Astrocyte (in vitro differentiated cells and primary cell): ENCODE measurements at regions not wholly inside any gene's neighbourhood (a gene's known extent, or its start where the extent isn't known, plus 50 kb on each side); places are given as distances from the start of the nearest gene placed in this dataset.

Experiments used
- DNase-seq: peaks from one replicate; pipeline ENCODE4 v3.0.0-alpha.2; 2010; ENCODE audit warnings: low read depth
- FAIRE-seq: peaks from 2 replicates; lab custom pipeline; 2011; peaks lifted over from hg19 to GRCh38; lab: Jason Lieb, UNC
- H2AFZ ChIP-seq: 2 replicates; pipeline ENCODE4 v1.6.0; 2012; ENCODE audit warnings: low read depth, low read length, inconsistent platforms
- H3K27ac ChIP-seq: 2 replicates; pipeline ENCODE4 v1.5.1; 2011; ENCODE audit warnings: low read depth, low read length, inconsistent platforms
- H3K27me3 ChIP-seq: 2 replicates; pipeline ENCODE4 v1.6.0; 2011; ENCODE audit warnings: low read length, inconsistent platforms; ENCODE audit not compliant: insufficient read depth
- H3K36me3 ChIP-seq: 2 replicates; pipeline ENCODE4 v1.5.1; 2011; ENCODE audit warnings: low read length, inconsistent platforms; ENCODE audit not compliant: insufficient read depth
- H3K4me1 ChIP-seq: 2 replicates; pipeline ENCODE4 v1.5.1; 2011; ENCODE audit warnings: low read length, inconsistent platforms; ENCODE audit not compliant: insufficient read depth
- H3K4me2 ChIP-seq: 2 replicates; pipeline ENCODE4 v1.6.0; 2012; ENCODE audit warnings: low read length, inconsistent platforms
- H3K4me3 ChIP-seq: 2 replicates; pipeline ENCODE4 v1.5.1; 2011; ENCODE audit warnings: low read depth, mild to moderate bottlenecking, low read length, inconsistent platforms; ENCODE audit not compliant: insufficient read depth
- H3K79me2 ChIP-seq: 2 replicates; pipeline ENCODE4 v1.6.0; 2012; ENCODE audit warnings: mild to moderate bottlenecking, low read length, inconsistent platforms; ENCODE audit not compliant: insufficient read depth
- H3K9ac ChIP-seq: 2 replicates; pipeline ENCODE4 v1.6.0; 2012; ENCODE audit warnings: mild to moderate bottlenecking, low read length, inconsistent platforms
- H3K9me3 ChIP-seq: 2 replicates; pipeline ENCODE4 v1.5.1; 2012; ENCODE audit warnings: low read depth, mild to moderate bottlenecking, low read length, inconsistent platforms; ENCODE audit not compliant: insufficient read depth
- H4K20me1 ChIP-seq: 2 replicates; pipeline ENCODE4 v1.6.0; 2012; ENCODE audit warnings: low read length, inconsistent platforms; ENCODE audit not compliant: insufficient read depth
- H3K27ac Mint-ChIP-seq: one replicate; pipeline ENCODE4 v1.8.0; 2021; ENCODE audit warnings: mild to moderate bottlenecking, mixed read lengths; ENCODE audit not compliant: unreplicated experiment
- H3K27me3 Mint-ChIP-seq: one replicate; pipeline ENCODE4 v1.8.0; 2021; ENCODE audit warnings: low read depth, mixed read lengths; ENCODE audit not compliant: unreplicated experiment
- H3K36me3 Mint-ChIP-seq: one replicate; pipeline ENCODE4 v1.8.0; 2021; ENCODE audit warnings: low read depth, mixed read lengths; ENCODE audit not compliant: unreplicated experiment
- H3K4me1 Mint-ChIP-seq: one replicate; pipeline ENCODE4 v1.8.0; 2021; ENCODE audit warnings: low read depth, mixed read lengths; ENCODE audit not compliant: unreplicated experiment
- H3K4me3 Mint-ChIP-seq: one replicate; pipeline ENCODE4 v1.8.0; 2021; ENCODE audit warnings: mild to moderate bottlenecking, moderate library complexity, mixed read lengths; ENCODE audit not compliant: unreplicated experiment
- H3K9me3 Mint-ChIP-seq: one replicate; pipeline ENCODE4 v1.8.0; 2021; ENCODE audit warnings: mild to moderate bottlenecking, mixed read lengths; ENCODE audit not compliant: unreplicated experiment
- EZH2 ChIP-seq: IDR thresholded peaks from 2 replicates; pipeline ENCODE4 v1.6.1; 2012; ENCODE audit warnings: mild to moderate bottlenecking, low read length, inconsistent platforms; ENCODE audit not compliant: insufficient read depth
- TF ChIP-seq, protein P1 (sequence below): IDR thresholded peaks from 2 replicates; pipeline ENCODE4 v1.5.1; 2011; ENCODE audit warnings: low read depth, mild to moderate bottlenecking, inconsistent platforms, low read length, moderate library complexity; ENCODE audit not compliant: insufficient read depth

DNA sequence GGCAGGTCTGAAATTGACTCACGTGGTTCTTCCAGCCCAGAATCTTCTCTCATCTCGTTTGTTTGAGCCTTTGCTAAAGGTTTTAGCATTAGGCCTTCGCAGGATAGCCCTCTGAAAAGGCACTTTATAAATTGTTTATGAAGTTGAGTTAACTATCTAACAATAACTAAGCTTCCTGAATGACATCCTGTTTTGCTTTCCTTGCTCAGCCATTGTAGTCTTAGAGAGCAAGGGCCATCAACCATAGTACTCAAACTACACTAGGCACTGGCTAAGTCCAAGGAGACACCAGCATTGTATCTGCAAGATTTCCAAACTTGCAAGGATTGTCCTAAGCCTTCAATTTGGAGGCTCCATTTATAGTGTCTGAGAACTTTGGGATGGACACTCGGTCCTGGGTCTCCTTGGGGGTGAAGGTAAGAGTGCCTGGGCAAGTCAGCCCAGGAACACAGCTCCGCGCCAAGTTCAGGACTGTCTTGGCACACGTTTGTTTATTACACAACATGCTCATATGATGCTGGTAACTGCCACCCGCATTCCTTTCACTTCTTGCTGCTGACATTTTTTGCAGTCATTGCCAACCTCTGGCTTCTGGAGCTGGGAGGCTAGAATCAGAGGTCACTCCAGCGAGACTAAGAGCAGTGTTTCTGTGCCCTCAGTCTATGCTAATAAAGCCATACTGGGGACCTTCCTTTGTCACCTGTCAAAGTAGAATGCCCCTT is 151.1 kb downstream of the ESM1 start:
- FAIRE-seq (no peak), DNase-seq (no peak)
- Mint-ChIP-seq H3K27me3 (peaks cover 3% of the 10 kb centered on the region), H3K4me3 (no peak overlapping the region), H3K4me1 (peaks cover 6% of the 10 kb centered on the region), H3K36me3 (no peaks in the 10 kb centered on the region), H3K9me3 (peaks cover 1% of the 10 kb centered on the region), H3K27ac (no peak overlapping the region)
- H3K27ac ChIP-seq = no peak overlapping the region
- H3K4me3 ChIP-seq = no peak overlapping the region
- no peaks in the 10 kb centered on the region for H3K27me3 ChIP-seq
- no peaks in the 10 kb centered on the region for H4K20me1 ChIP-seq
- no peak overlapping the region for H3K4me2 ChIP-seq
- H3K4me1 ChIP-seq = peaks cover 5% of the 10 kb centered on the region
- H2AFZ ChIP-seq = no peak overlapping the region
- H3K36me3 ChIP-seq = no peaks in the 10 kb centered on the region
- H3K9me3 ChIP-seq = no peaks in the 10 kb centered on the region
- no peak for TF ChIP-seq EZH2
- TF ChIP-seq, protein P1, sequence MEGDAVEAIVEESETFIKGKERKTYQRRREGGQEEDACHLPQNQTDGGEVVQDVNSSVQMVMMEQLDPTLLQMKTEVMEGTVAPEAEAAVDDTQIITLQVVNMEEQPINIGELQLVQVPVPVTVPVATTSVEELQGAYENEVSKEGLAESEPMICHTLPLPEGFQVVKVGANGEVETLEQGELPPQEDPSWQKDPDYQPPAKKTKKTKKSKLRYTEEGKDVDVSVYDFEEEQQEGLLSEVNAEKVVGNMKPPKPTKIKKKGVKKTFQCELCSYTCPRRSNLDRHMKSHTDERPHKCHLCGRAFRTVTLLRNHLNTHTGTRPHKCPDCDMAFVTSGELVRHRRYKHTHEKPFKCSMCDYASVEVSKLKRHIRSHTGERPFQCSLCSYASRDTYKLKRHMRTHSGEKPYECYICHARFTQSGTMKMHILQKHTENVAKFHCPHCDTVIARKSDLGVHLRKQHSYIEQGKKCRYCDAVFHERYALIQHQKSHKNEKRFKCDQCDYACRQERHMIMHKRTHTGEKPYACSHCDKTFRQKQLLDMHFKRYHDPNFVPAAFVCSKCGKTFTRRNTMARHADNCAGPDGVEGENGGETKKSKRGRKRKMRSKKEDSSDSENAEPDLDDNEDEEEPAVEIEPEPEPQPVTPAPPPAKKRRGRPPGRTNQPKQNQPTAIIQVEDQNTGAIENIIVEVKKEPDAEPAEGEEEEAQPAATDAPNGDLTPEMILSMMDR = no peak
- H3K79me2 ChIP-seq = no peaks in the 10 kb centered on the region
- H3K9ac ChIP-seq = no peak overlapping the region

DNA sequence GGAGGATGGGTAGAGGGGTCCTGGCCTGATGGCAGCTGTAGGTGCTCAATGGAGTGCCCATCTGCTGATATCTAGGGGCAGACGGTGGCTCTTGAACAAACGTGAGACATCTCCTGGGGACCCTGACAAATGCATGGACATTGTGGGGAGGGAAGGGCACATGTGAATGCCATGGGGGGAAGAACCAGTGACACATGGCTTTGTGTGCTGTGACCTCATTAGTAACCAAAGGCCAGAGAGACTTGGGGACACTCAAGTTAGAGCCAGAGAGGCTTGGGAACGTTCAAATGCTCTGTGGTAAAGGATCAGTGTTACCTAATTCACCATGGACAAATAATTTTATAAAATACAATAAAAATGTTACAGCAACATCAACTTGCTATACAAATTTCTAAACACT is 151.8 kb downstream of the ESM1 start:
- no peak overlapping the region for H3K27ac ChIP-seq
- no peak overlapping the region for H2AFZ ChIP-seq
- no peak overlapping the region for H3K27ac Mint-ChIP-seq
- no peaks in the 10 kb centered on the region for H4K20me1 ChIP-seq
- peaks cover 5% of the 10 kb centered on the region for H3K4me1 ChIP-seq
- H3K27me3 ChIP-seq = no peaks in the 10 kb centered on the region
- H3K4me1 Mint-ChIP-seq = peaks cover 6% of the 10 kb centered on the region
- TF ChIP-seq, protein P1 = no peak
- TF ChIP-seq EZH2 = no peak
- no peak for FAIRE-seq
- no peaks in the 10 kb centered on the region for H3K36me3 Mint-ChIP-seq
- H3K4me2 ChIP-seq = no peak overlapping the region
- H3K9me3 Mint-ChIP-seq = no peaks in the 10 kb centered on the region
- peaks cover 3% of the 10 kb centered on the region for H3K27me3 Mint-ChIP-seq
- DNase-seq = no peak
- H3K36me3 ChIP-seq = no peaks in the 10 kb centered on the region
- H3K4me3 ChIP-seq = no peak overlapping the region
- no peak overlapping the region for H3K9ac ChIP-seq
- no peaks in the 10 kb centered on the region for H3K79me2 ChIP-seq
- H3K9me3 ChIP-seq = no peaks in the 10 kb centered on the region
- H3K4me3 Mint-ChIP-seq = no peak overlapping the region

DNA sequence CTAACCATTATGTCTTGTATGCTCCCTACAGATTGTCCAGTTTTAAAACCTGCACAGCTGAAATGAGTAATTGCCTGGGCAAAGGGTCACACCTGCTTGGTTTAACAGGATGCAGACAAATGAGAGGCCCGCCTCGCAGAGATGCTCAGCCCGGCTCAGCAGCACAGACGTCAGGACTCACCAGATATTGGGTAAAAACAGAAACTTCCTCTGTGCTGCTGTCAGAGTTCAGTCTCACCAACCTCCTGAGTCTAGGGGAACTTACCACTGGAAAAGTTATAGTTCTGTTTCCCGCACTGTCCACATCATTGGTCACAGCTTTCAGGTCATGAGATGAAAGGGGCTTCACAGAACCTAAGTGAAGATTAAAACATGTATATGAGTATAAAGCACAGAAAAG is 152.5 kb downstream of the ESM1 start:
- no peaks in the 10 kb centered on the region for H4K20me1 ChIP-seq
- H3K9ac ChIP-seq = no peak overlapping the region
- no peak overlapping the region for H3K4me2 ChIP-seq
- Mint-ChIP-seq H3K4me1 (peaks cover 4% of the 10 kb centered on the region), H3K27me3 (peaks cover 3% of the 10 kb centered on the region), H3K36me3 (no peaks in the 10 kb centered on the region), H3K4me3 (no peak overlapping the region), H3K27ac (no peak overlapping the region), H3K9me3 (no peaks in the 10 kb centered on the region)
- peaks cover 5% of the 10 kb centered on the region for H3K4me1 ChIP-seq
- H3K9me3 ChIP-seq = no peaks in the 10 kb centered on the region
- H3K27me3 ChIP-seq = no peaks in the 10 kb centered on the region
- no peak for FAIRE-seq
- H3K4me3 ChIP-seq = no peak overlapping the region
- no peak overlapping the region for H2AFZ ChIP-seq
- peak; percentile 36 for DNase-seq
- no peak overlapping the region for H3K27ac ChIP-seq
- no peaks in the 10 kb centered on the region for H3K79me2 ChIP-seq
- no peak for TF ChIP-seq EZH2
- TF ChIP-seq, protein P1 = no peak
- H3K36me3 ChIP-seq = no peaks in the 10 kb centered on the region
